Neural cell (in vitro differentiated cells): ENCODE measurements at regions not wholly inside any gene's neighbourhood (a gene's known extent, or its start where the extent isn't known, plus 50 kb on each side); places are given as distances from the start of the nearest gene placed in this dataset.

Experiments used
- CTCF ChIP-seq: fragments of 450-650 bp; IDR thresholded peaks from 2 replicates; pipeline ENCODE4 v1.5.1; 2014; ENCODE audit warnings: antibody characterized with exemption, mild to moderate bottlenecking, moderate library complexity; ENCODE audit not compliant: poor library complexity, severe bottlenecking
- EZH2 ChIP-seq: fragments of 200-600, 300-800 bp; shearing (Covaris generic), sonication (generic); IDR thresholded peaks from 2 replicates; pipeline ENCODE4 v1.6.1; 2014; ENCODE audit warnings: antibody characterized with exemption, low read length, borderline replicate concordance, mild to moderate bottlenecking; ENCODE audit not compliant: insufficient read depth, poor library complexity, severe bottlenecking
- RAD21 ChIP-seq: fragments of 450-650 bp; conservative IDR thresholded peaks from 2 replicates; pipeline ENCODE4 v1.6.1; 2014; ENCODE audit warnings: antibody characterized with exemption, mild to moderate bottlenecking, moderate library complexity
- REST ChIP-seq: IDR thresholded peaks from 2 replicates; pipeline ENCODE4 v1.6.1; 2012; ENCODE audit warnings: borderline replicate concordance
- SMC3 ChIP-seq: fragments of 450-650 bp; conservative IDR thresholded peaks from 2 replicates; pipeline ENCODE4 v1.6.1; 2014; ENCODE audit warnings: antibody characterized with exemption, mild to moderate bottlenecking, moderate library complexity; ENCODE audit not compliant: poor library complexity
- TAF1 ChIP-seq: IDR thresholded peaks from 2 replicates; pipeline ENCODE4 v1.6.1; 2012; ENCODE audit warnings: low read depth

GRCh38 chr20:7257099-7257498 lies 489.6 kb downstream of the BMP2 start:
- TF ChIP-seq CTCF (no peak), EZH2 (no peak), TAF1 (no peak), SMC3 (no peak), REST (no peak), RAD21 (no peak)
